Pancreas (tissue), 10 donors: ENCODE measurements at regions not wholly inside any gene's neighbourhood (a gene's known extent, or its start where the extent isn't known, plus 50 kb on each side); places are given as distances from the start of the nearest gene placed in this dataset.
"Not testable (repeated sequence)": the region's sequence is repeated elsewhere in the genome, so short reads cannot be mapped to it uniquely, and the experiment has no call there.

Source experiments
- ATAC-seq, 4 donors: fragments of 200-7000 bp; cut with Tn5 transposase; one replicate each; pipeline versions ENCODE4 v1.8.0 to v1.9.1; 2020; ENCODE audit warnings: mild to moderate bottlenecking in 4 of 4, moderate library complexity in 4 of 4
- DNase-seq, 6 donors: peaks; one replicate each; pipeline ENCODE4 v3.0.0-alpha.2; 2020
- FAIRE-seq: peaks from 2 replicates; lab custom pipeline; 2012; peaks lifted over from hg19 to GRCh38; lab: Jason Lieb, UNC
- H3K27ac ChIP-seq, 4 donors: fragments of 200-600 bp; sonication (generic); 1 replicate in 3 of 4; 2 replicates in 1 of 4; pipeline versions ENCODE4 v1.5.0 to v1.8.0; 2020
- H3K27me3 ChIP-seq, 4 donors: fragments of 200-600 bp; one replicate each; pipeline ENCODE4 v1.8.0; 2021
- H3K36me3 ChIP-seq, 3 donors: fragments of 200-600 bp; sonication (generic) in 1 of 3; one replicate each; pipeline versions ENCODE4 v1.5.0 to v1.8.0; 2020 to 2021
- H3K4me1 ChIP-seq, 3 donors: fragments of 200-600 bp; one replicate each; pipeline ENCODE4 v1.8.0; 2021
- H3K4me3 ChIP-seq, 4 donors: fragments of 200-600 bp; sonication (generic) in 2 of 4; one replicate each; pipeline versions ENCODE4 v1.5.0 to v1.8.0; 2020 to 2021
- H3K9me3 ChIP-seq, 4 donors: fragments of 200-600 bp; one replicate each; pipeline ENCODE4 v1.8.0; 2021
- whole genome bisulfite sequencing, 2 donors: extraction: QIAGEN DNeasy Blood & Tissue Kit; methylation state at CpG; one replicate each; pipeline ENCODE4 v1.1.7; 2013; 5-methylcytosine and 5-hydroxymethylcytosine counted together
- intact Hi-C, 3 donors: fragments of 100-400 bp; cut with DNase I; formaldehyde crosslinking; loops; one replicate each; pipeline versions ENCODE4 v1.11.1 to v1.14.2; 2022
- TF ChIP-seq, protein P1 (sequence below), 4 donors: fragments of 200-600 bp; sonication (generic) in 3 of 4; IDR thresholded peaks; one replicate each; pipeline versions ENCODE4 v1.5.0 to v1.8.0; 2021; ENCODE audit warnings: antibody characterized with exemption in 4 of 4
- donor health status: healthy with polysubstance abuse.
- donor health status: DM: no; HTN: no; CAD: no; lungs with moderate emphysema.
- donor health status: DM: no; HTN: no; CAD: no.
- donor health status: control.
- donor health status: control.
- donor health status: Bipolar disorder and iron deficiency.
- donor health status: DM: yes; HTN: yes; CAD: no.
- donor health status: DM: no; HTN: no; CAD: no.
- donor health status: DM: no; HTN: no; CAD: no.
- donor health status: DM: yes; HTN: yes; CAD: no.

DNA sequence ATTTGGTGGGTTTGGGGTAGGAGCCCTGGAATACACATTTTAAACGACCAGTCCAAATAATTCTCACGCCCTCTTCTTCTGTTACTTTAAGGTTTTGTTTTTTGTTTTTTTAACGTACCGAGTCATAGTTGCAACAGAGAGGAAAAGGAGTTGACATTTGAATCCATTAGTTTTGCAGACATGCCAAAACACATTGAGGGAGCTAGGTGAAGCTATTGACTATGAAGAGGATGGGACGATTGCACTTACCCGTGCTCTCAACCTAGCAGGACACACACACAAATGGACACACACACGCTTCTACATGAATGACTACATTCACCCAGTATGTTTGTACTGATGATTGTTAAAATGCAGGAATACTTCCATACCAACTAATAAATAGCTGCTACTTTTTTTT lies 54.3 kb upstream of the CIT start:
- Histone ChIP-seq H3K27me3 (no peaks in the 10 kb centered on the region), H3K4me3 (no peak overlapping the region), H3K36me3 (no peaks in the 10 kb centered on the region), H3K27ac (no peak overlapping the region), H3K9me3 (no peaks in the 10 kb centered on the region), H3K4me1 (no peaks in the 10 kb centered on the region)
- ATAC-seq = no peak
- no peak for DNase-seq
- no peak for FAIRE-seq
- 55 to 60% methylated on average over 7 of the region's 7 CpGs for WGBS, 2 donors
- TF ChIP-seq, protein P1, sequence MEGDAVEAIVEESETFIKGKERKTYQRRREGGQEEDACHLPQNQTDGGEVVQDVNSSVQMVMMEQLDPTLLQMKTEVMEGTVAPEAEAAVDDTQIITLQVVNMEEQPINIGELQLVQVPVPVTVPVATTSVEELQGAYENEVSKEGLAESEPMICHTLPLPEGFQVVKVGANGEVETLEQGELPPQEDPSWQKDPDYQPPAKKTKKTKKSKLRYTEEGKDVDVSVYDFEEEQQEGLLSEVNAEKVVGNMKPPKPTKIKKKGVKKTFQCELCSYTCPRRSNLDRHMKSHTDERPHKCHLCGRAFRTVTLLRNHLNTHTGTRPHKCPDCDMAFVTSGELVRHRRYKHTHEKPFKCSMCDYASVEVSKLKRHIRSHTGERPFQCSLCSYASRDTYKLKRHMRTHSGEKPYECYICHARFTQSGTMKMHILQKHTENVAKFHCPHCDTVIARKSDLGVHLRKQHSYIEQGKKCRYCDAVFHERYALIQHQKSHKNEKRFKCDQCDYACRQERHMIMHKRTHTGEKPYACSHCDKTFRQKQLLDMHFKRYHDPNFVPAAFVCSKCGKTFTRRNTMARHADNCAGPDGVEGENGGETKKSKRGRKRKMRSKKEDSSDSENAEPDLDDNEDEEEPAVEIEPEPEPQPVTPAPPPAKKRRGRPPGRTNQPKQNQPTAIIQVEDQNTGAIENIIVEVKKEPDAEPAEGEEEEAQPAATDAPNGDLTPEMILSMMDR (IDR thresholded peaks at IDR 0.05) = no peak
- intact Hi-C loops = no loop called here

GRCh38 chr12:119932921-119933320 lies 55.8 kb upstream of the CIT start:
- Histone ChIP-seq H3K4me1 (no peaks in the 10 kb centered on the region), H3K36me3 (no peaks in the 10 kb centered on the region), H3K9me3 (no peaks in the 10 kb centered on the region), H3K27me3 (no peaks in the 10 kb centered on the region), H3K4me3 (no peak overlapping the region), H3K27ac (no peak overlapping the region)
- no peak for DNase-seq
- intact Hi-C loops = no loop called here
- WGBS, 2 donors = 66 to 72% methylated on average over 3 of the region's 3 CpGs
- TF ChIP-seq, protein P1 (IDR thresholded peaks at IDR 0.05) = no peak
- FAIRE-seq = no peak
- no peak for ATAC-seq

- ATAC-seq = not testable (repeated sequence)
Measured at GRCh38 chr12:119934780-119935179, 54.3 kb upstream of the BICDL1 start.

DNA sequence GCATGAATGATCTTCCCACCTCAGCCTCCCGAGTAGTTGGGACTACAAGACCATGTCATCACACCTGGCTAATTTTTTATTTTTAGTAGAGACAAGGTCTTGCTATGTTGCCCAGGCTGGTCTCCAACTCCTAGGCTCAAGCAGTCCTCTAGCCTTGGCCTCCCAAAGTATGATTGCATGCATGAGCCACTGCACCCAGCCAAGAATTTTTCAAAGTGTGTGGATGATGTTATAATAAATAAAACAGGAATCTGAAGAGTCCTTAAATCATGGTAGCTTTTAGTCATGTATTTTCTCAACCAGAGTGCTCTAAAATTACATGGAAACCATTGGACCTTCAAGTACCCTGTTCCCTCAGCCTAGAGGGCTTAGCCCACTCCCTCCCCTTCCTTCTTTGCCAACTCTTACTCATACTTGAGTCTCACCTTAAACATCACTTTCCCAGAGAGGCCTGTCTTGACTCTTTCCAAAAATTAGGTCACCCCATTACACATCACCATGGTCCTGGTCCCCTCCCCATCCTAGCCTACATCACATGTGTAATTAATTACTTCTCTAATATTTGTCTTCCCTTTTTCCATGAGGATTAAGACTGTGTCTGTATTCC lies 52.2 kb upstream of the BICDL1 start:
- Histone ChIP-seq H3K36me3 (no peaks in the 10 kb centered on the region), H3K4me3 (no peak overlapping the region), H3K27ac (no peak overlapping the region), H3K27me3 (no peaks in the 10 kb centered on the region), H3K9me3 (no peaks in the 10 kb centered on the region), H3K4me1 (no peaks in the 10 kb centered on the region)
- FAIRE-seq (no peak), ATAC-seq (no peak), DNase-seq (no peak)
- WGBS, 2 donors = 54 to 79% methylated on average over 1 of the region's 1 CpG
- intact Hi-C loops = no loop called here
- TF ChIP-seq, protein P1 (IDR thresholded peaks at IDR 0.05) = no peak

More at GRCh38 chr12:119934780-119935179, 54.3 kb upstream of the BICDL1 start:
- FAIRE-seq, H3K9me3 ChIP-seq, H3K4me3 ChIP-seq, intact Hi-C loops, H3K27me3 ChIP-seq, H3K4me1 ChIP-seq, DNase-seq, H3K36me3 ChIP-seq, H3K27ac ChIP-seq: not testable (repeated sequence)
- WGBS, 2 donors = 56 to 63% methylated on average over 10 of the region's 10 CpGs

DNA sequence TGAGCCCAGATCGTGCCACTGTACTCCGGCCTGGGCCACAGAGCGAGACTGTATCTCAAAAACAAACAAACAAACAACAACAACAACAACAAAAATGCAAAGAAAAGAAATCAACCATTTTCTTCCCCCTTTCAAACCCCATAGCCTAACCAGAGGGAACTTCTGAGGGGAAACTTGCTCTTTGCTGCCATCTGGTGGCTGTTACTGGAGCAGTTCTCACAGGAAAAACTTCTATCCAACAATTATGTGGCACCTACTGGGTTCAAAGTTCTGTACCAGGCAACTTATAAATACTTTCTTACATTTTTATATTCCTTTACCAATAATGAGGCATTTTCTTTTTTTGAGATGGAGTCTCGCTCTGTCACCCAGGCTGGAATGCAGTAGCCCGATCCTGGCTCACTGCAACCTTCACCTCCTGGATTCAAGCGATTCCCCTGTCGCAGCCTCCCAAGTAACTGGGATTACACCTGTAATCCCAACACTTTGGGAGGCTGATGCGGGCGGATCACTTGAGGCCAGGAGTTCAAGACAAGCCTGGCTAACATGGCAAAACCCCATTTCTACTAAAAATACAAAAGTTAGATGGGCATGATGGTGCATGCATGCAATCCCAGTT lies 50.9 kb upstream of the BICDL1 start:
- Histone ChIP-seq H3K27me3 (no peaks in the 10 kb centered on the region), H3K36me3 (no peaks in the 10 kb centered on the region), H3K4me1 (no peaks in the 10 kb centered on the region), H3K27ac (no peak overlapping the region), H3K4me3 (no peak overlapping the region), H3K9me3 (no peaks in the 10 kb centered on the region)
- TF ChIP-seq, protein P1 (IDR thresholded peaks at IDR 0.05) = peak; percentile 67 to 94 (median 79)
- WGBS, 2 donors = 30 to 39% methylated on average over 9 of the region's 9 CpGs
- FAIRE-seq = no peak
- peak in 3 of 4 donors; percentile 77 to 81 (median 79) for ATAC-seq
- peak in 4 of 6 donors; percentile 27 to 68 (median 46) for DNase-seq
- intact Hi-C loops = no loop called here
